ENCODE measurements at regions not wholly inside any gene's neighbourhood (a gene's known extent, or its start where the extent isn't known, plus 50 kb on each side); places are given as distances from the start of the nearest gene placed in this dataset.

DNA sequence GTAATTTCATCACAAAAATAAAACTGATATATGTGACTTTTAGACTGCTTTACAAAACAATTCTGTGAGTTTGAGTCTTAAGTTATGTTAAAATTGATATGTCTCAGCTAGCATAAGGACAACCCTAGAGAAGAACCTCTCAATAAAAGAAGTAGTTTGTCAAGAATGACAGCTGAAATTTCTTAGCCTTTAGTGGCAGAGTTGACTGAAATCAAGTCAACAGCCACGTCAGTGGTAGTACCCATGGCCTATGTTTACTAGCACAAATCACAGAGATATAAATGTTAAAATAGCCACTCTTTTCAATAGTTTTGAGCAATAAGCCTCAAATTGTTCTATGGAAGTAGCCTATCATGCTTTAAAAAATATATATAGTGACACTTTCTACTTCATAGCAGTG, 138.9 kb upstream of the FERD3L start:
- TF ChIP-seq RAD21 (IDR thresholded peaks at IDR 0.05 in 1 of 2, conservative IDR thresholded peaks at IDR 0.05 in 1 of 2; ENCODE audit: low read depth in 2 of 2, low read length in 2 of 2), result no peak
- TF ChIP-seq EP300 (IDR thresholded peaks at IDR 0.05; ENCODE audit: borderline replicate concordance in 1 of 2, low read depth in 2 of 2, low read length in 2 of 2), result no peak
- no peak for TF ChIP-seq JUND (IDR thresholded peaks at IDR 0.05; ENCODE audit: low read length)
- TF ChIP-seq, protein P1, sequence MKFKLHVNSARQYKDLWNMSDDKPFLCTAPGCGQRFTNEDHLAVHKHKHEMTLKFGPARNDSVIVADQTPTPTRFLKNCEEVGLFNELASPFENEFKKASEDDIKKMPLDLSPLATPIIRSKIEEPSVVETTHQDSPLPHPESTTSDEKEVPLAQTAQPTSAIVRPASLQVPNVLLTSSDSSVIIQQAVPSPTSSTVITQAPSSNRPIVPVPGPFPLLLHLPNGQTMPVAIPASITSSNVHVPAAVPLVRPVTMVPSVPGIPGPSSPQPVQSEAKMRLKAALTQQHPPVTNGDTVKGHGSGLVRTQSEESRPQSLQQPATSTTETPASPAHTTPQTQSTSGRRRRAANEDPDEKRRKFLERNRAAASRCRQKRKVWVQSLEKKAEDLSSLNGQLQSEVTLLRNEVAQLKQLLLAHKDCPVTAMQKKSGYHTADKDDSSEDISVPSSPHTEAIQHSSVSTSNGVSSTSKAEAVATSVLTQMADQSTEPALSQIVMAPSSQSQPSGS (IDR thresholded peaks at IDR 0.05; ENCODE audit: low read length), result no peak

Data from H1 (cell line).